Esophagus squamous epithelium (tissue), 5 donors: ENCODE measurements at regions not wholly inside any gene's neighbourhood (a gene's known extent, or its start where the extent isn't known, plus 50 kb on each side); places are given as distances from the start of the nearest gene placed in this dataset.

Source experiments
- DNase-seq: peaks from one replicate; lab custom pipeline; 2025; lab: John Stamatoyannopoulos, UW
- H3K27ac ChIP-seq, 4 donors: fragments of 200-600 bp; sonication (generic); one replicate each; pipeline ENCODE4 v1.5.1; 2016 to 2019; ENCODE audit warnings: mild to moderate bottlenecking in 1 of 4
- H3K27me3 ChIP-seq, 4 donors: fragments of 200-600 bp; sonication (generic); 1 replicate in 3 of 4; 2 replicates in 1 of 4; pipeline versions ENCODE4 v1.5.1 to v1.6.0; 2017 to 2021; ENCODE audit warnings: antibody characterized with exemption in 1 of 4
- H3K36me3 ChIP-seq, 3 donors: fragments of 200-600 bp; sonication (generic); one replicate each; pipeline ENCODE4 v1.5.1; 2016 to 2019
- H3K4me1 ChIP-seq, 3 donors: fragments of 200-600 bp; sonication (generic); one replicate each; pipeline ENCODE4 v1.5.1; 2017 to 2019
- H3K4me3 ChIP-seq, 4 donors: fragments of 200-600 bp; sonication (generic); 1 replicate in 3 of 4; 2 replicates in 1 of 4; pipeline ENCODE4 v1.5.1; 2016 to 2019; ENCODE audit warnings: mild to moderate bottlenecking in 2 of 4, moderate library complexity in 1 of 4
- H3K9me3 ChIP-seq, 3 donors: fragments of 200-600 bp; sonication (generic); one replicate each; pipeline ENCODE4 v1.5.1; 2016 to 2019
- POLR2A ChIP-seq, 4 donors: fragments of 450-650 bp; IDR thresholded peaks; one replicate each; pipeline ENCODE4 v1.6.1; 2017; ENCODE audit warnings: antibody characterized with exemption in 4 of 4, mild to moderate bottlenecking in 4 of 4, moderate library complexity in 3 of 4
- WGBS, 2 donors: methylation state at CpG; one replicate each; pipeline ENCODE4 v1.1.5; 2018; 5-methylcytosine and 5-hydroxymethylcytosine counted together
- intact Hi-C: fragments of 100-400 bp; cut with DNase I; formaldehyde crosslinking; loops from one replicate; pipeline ENCODE4 v1.15.0; 2022
- TF ChIP-seq, protein P1 (sequence below), 6 experiments: fragments of 450-650 bp in 4 of 6; fragments of 200-600 bp in 2 of 6; sonication (generic) in 2 of 6; IDR thresholded peaks; one replicate each; pipeline ENCODE4 v1.5.1; 2016 to 2019; ENCODE audit warnings: antibody characterized with exemption in 6 of 6, mild to moderate bottlenecking in 4 of 6, moderate library complexity in 4 of 6
- donor health status: DM: yes; HTN: yes; CAD: no.

GRCh38 chr14:96625426-96625985 lies 123.3 kb downstream of the PAPOLA start:
- TF ChIP-seq POLR2A (IDR thresholded peaks at IDR 0.05) = no peak
- TF ChIP-seq, protein P1, sequence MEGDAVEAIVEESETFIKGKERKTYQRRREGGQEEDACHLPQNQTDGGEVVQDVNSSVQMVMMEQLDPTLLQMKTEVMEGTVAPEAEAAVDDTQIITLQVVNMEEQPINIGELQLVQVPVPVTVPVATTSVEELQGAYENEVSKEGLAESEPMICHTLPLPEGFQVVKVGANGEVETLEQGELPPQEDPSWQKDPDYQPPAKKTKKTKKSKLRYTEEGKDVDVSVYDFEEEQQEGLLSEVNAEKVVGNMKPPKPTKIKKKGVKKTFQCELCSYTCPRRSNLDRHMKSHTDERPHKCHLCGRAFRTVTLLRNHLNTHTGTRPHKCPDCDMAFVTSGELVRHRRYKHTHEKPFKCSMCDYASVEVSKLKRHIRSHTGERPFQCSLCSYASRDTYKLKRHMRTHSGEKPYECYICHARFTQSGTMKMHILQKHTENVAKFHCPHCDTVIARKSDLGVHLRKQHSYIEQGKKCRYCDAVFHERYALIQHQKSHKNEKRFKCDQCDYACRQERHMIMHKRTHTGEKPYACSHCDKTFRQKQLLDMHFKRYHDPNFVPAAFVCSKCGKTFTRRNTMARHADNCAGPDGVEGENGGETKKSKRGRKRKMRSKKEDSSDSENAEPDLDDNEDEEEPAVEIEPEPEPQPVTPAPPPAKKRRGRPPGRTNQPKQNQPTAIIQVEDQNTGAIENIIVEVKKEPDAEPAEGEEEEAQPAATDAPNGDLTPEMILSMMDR (IDR thresholded peaks at IDR 0.05) = no peak
- H3K36me3 ChIP-seq = no peaks in the 10 kb centered on the region
- no peaks in the 10 kb centered on the region for H3K9me3 ChIP-seq
- intact Hi-C loops = no loop called here
- no peak overlapping the region for H3K27ac ChIP-seq
- peaks cover 0 to 54% (median 0%) of the 10 kb centered on the region in 4 donors for H3K27me3 ChIP-seq
- peaks cover 0 to 7% (median 0%) of the 10 kb centered on the region in 3 donors for H3K4me1 ChIP-seq
- H3K4me3 ChIP-seq = no peak overlapping the region
- DNase-seq = no peak
- WGBS, 2 donors = 73 to 80% methylated on average over 13 to 22 of the region's 22 CpGs

DNA sequence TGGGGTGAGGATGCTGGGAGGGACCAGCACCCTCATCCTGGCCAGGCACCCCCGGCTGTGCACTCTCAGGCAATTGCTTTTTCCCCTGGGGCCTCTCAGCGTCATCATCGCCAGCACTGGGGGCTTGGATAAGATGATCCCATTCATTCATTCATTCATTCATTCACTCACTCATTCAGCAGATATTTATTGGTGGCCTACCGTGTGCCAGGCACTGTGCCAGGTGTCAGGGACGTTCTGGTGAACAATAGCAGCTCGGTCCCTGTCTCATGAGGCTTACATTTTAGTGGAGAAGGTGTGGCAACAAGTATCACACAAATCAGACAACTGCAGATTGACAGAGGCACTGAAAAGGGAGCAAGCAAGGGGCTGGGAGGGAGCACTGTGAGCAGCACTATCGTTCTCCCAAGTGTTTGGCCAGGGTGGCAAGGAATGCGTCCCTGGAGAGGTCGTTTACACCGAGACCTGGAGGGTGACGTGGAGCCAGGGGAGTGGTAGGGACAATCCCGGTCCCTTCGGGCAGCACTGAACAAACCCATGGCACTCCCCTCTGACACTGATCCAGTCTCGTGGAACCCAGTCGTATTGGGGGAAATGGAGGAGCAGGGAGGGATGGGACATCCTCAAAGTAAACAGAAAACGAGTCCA lies 124.1 kb downstream of the PAPOLA start:
- 49 to 55% methylated on average over 10 to 15 of the region's 16 CpGs for WGBS, 2 donors
- Histone ChIP-seq H3K36me3 (no peaks in the 10 kb centered on the region), H3K27ac (no peak overlapping the region), H3K4me1 (peaks cover 0 to 7% (median 0%) of the 10 kb centered on the region in 3 donors), H3K4me3 (no peak overlapping the region), H3K27me3 (peaks cover 0 to 54% (median 0%) of the 10 kb centered on the region in 4 donors), H3K9me3 (no peaks in the 10 kb centered on the region)
- DNase-seq = no peak
- TF ChIP-seq POLR2A (IDR thresholded peaks at IDR 0.05) = no peak
- TF ChIP-seq, protein P1 (IDR thresholded peaks at IDR 0.05) = no peak
- intact Hi-C loops = no loop called here

GRCh38 chr14:96626916-96627315 lies 124.7 kb downstream of the PAPOLA start:
- intact Hi-C loops = no loop called here
- 68% methylated on average over 13 to 14 of the region's 14 CpGs for WGBS, 2 donors
- no peaks in the 10 kb centered on the region for H3K36me3 ChIP-seq
- H3K4me1 ChIP-seq = peaks cover 0 to 7% (median 0%) of the 10 kb centered on the region in 3 donors
- H3K27me3 ChIP-seq = peaks cover 0 to 54% (median 0%) of the 10 kb centered on the region in 4 donors
- H3K9me3 ChIP-seq = no peaks in the 10 kb centered on the region
- DNase-seq = no peak
- H3K4me3 ChIP-seq = no peak overlapping the region
- TF ChIP-seq, protein P1 (IDR thresholded peaks at IDR 0.05) = no peak
- no peak for TF ChIP-seq POLR2A (IDR thresholded peaks at IDR 0.05)
- no peak overlapping the region for H3K27ac ChIP-seq

- DNase-seq = no peak
Measured at GRCh38 chr14:96627386-96627785, 125.2 kb downstream of the PAPOLA start.

More at GRCh38 chr14:96627386-96627785, 125.2 kb downstream of the PAPOLA start:
- H3K9me3 ChIP-seq = no peaks in the 10 kb centered on the region
- intact Hi-C loops = no loop called here
- TF ChIP-seq, protein P1 (IDR thresholded peaks at IDR 0.05) = no peak
- TF ChIP-seq POLR2A (IDR thresholded peaks at IDR 0.05) = no peak
- WGBS, 2 donors = 46 to 58% methylated on average over 4 of the region's 4 CpGs
- no peaks in the 10 kb centered on the region for H3K36me3 ChIP-seq
- H3K27ac ChIP-seq = no peak overlapping the region
- peaks cover 0 to 50% (median 0%) of the 10 kb centered on the region in 4 donors for H3K27me3 ChIP-seq
- peaks cover 0 to 7% (median 0%) of the 10 kb centered on the region in 3 donors for H3K4me1 ChIP-seq
- H3K4me3 ChIP-seq = no peak overlapping the region
